Head of caudate nucleus (tissue), 42 donors: ENCODE measurements at regions not wholly inside any gene's neighbourhood (a gene's known extent, or its start where the extent isn't known, plus 50 kb on each side); places are given as distances from the start of the nearest gene placed in this dataset.
"Not testable (repeated sequence)": the region's sequence is repeated elsewhere in the genome, so short reads cannot be mapped to it uniquely, and the experiment has no call there.

Experiments used
- DNase-seq, 42 donors: peaks; one replicate each; pipeline versions ENCODE4 v3.0.0 to v3.0.0-alpha.2; 2020 to 2021; ENCODE audit warnings: mixed read lengths in 7 of 42
- intact Hi-C: fragments of 100-400 bp; cut with DNase I; formaldehyde crosslinking; loops from one replicate; pipeline ENCODE4 v1.15.0; 2022

GRCh38 chrY:12357204-12357603 is 343.8 kb upstream of the USP9Y start:
- intact Hi-C loops: no loop called here
- no peak for DNase-seq

- intact Hi-C loops: no loop called here
- DNase-seq: no peak
Measured at GRCh38 chrY:12357655-12358054, 343.4 kb upstream of the USP9Y start.

GRCh38 chrY:12358337-12358736 is 342.7 kb upstream of the USP9Y start:
- intact Hi-C loops: no loop called here
- no peak for DNase-seq

DNA sequence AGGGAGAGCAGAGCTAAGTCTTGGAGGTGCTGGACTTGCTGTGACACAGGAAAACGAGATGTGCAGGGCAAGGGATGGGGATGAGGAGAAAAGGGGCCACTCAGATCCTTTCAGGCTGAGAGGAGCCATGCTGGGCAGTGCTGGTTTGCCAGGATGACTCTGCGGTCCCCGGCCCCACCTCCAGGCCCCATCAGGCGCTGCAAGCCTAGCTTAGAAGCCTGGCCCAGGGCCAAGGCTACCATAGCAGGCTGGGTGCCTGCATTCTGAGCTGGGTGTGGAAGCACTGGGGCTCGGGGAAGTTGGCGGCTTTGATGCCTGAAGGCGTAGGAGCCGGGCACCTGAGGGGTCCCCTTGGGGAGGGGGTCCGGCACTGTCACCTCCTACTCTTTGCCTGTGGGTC is 341.2 kb upstream of the USP9Y start:
- intact Hi-C loops: no loop called here

GRCh38 chrY:12360496-12360895 is 340.5 kb upstream of the USP9Y start:
- DNase-seq: no peak
- intact Hi-C loops: no loop called here

More for the DNA sequence above, 341.2 kb upstream of the USP9Y start:
- no peak for DNase-seq

GRCh38 chrY:12365311-12365910 is 335.6 kb upstream of the USP9Y start:
- DNase-seq: no peak
- intact Hi-C loops: no loop called here

- DNase-seq, intact Hi-C loops: not testable (repeated sequence)
Measured at GRCh38 chrY:12374588-12374987, 326.4 kb upstream of the USP9Y start.

- DNase-seq, intact Hi-C loops: not testable (repeated sequence)
Measured at GRCh38 chrY:12391655-12392559, 309.1 kb upstream of the USP9Y start.

- intact Hi-C loops: no loop called here
- no peak for DNase-seq
Measured at GRCh38 chrY:12393190-12393589, 307.8 kb upstream of the USP9Y start.

GRCh38 chrY:12395381-12396120 is 305.5 kb upstream of the USP9Y start:
- DNase-seq, intact Hi-C loops: not testable (repeated sequence)

DNA sequence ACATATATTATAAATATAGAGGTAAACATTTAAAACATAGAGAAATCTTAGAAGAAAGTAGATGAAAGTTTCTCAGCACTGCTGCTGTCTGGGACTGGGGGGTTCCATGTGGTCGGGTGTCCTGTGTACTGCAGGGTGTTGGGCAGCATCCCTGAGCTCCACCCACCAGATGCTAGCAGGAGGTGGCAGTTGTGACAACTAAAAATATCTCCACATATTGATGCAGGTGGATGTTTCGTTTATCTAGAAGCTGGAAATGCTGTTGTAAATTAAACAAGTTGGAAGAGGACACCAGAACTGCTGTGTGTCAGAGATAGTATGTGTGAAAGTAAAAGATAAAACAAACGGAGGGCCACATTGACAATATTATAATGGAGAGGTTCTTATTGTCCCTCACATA is 297.1 kb upstream of the USP9Y start:
- intact Hi-C loops: no loop called here
- DNase-seq: no peak

- no peak for DNase-seq
- intact Hi-C loops: no loop called here
Measured at GRCh38 chrY:12408236-12408635, 292.8 kb upstream of the USP9Y start.

GRCh38 chrY:12410696-12411095 is 290.3 kb upstream of the USP9Y start:
- DNase-seq: no peak
- intact Hi-C loops: no loop called here

DNA sequence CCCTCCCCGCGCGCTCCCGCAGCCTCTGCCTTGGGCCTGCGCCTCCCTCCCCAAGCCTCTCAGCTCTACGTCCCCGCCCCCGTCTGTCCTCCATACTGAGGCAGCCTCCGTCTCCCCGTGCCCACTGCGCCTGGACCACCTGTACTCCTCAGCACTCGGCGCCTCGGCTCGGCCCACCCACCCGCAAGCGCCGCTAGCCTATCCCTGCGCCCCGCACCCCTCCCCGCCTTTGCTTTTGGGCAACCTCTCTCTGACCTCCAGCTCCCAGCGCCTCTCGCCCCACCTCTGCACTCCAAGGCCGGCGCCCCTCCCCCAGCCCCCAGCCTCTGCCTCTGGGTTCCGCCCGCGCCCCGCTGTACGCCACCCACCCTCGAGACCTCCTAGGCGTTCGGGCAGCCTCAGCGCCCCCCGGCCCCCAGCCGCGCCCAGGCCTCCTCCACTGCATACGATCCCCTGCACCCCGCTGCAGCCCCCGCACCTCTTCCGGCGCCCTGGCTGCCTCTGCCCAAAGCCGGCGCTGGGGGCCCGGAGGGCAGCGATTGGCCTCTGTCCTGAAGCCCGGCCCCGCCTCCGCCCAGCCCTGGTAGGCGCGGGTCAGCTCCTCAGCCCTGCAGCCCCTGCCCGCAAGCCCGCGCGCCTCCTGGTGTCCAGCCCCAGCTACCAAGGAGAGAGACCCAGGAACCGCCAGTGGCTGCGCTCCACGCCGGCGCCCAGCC is 279.8 kb upstream of the USP9Y start:
- intact Hi-C loops: no loop called here
- DNase-seq: peak in 10 of 42 donors; percentile 1 to 43 (median 13)

GRCh38 chrY:12421788-12422124 is 279.3 kb upstream of the USP9Y start:
- intact Hi-C loops: no loop called here

GRCh38 chrY:12422536-12422935 is 278.5 kb upstream of the USP9Y start:
- intact Hi-C loops: no loop called here
- no peak for DNase-seq

More at GRCh38 chrY:12421788-12422124, 279.3 kb upstream of the USP9Y start:
- no peak for DNase-seq

DNA sequence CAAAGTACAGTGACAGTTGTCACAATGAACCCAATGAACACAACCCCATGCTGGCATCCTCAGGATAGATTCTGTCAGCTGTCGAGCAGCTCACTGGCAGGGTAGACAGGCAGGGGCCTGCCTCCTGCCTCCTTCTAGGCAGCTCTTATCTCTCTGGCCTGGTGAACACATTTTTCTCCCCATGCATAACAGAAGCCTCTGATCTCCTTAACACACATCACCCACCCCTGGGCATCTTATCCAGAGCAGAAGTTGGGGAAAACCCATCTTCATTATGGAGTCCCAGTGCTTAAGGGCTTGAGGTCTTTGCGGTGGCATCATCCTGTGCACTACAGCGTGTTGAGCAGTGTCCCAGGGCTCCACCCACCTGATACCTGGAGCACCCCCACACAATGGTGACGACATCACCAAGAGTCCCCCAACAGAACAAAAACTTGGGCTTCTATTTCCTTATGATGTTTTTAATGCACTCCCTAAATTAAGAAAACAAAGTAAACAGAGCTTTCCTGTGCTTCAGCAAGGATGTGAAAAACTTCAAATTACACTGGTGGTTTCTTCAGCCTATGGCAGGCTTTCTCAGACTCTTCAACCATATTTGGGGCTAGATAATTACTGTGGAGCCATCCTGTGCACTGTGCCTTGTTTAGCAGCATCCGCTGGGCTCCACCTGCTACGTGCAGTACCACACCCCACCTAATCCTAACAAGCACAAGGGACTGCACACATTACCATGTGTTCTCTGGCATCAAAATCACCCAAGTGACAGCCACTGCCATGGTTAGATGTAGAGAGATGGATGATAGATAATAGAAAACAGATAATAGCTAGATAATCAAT is 277.4 kb upstream of the USP9Y start:
- no peak for DNase-seq
- intact Hi-C loops: no loop called here

DNA sequence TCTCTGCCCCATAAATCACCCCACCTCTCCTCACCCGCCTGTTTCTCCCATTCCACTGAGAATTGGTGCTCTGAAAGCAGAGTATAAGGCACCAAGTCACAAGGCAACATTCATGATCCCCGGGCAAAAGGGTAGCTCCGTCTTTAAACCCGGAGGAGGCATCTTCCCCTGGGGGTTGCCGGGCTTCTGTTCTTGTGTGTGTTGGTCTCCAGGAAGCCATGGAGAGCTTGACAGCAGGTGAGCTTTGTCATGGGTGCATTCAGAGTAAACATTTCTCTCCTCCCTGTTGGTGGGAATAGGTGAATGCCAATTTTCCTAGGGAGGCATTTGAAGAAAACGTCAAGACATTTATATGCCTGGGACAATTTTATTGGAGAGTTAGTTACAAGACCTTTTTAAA is 275.5 kb upstream of the USP9Y start:
- no peak for DNase-seq
- intact Hi-C loops: no loop called here

DNA sequence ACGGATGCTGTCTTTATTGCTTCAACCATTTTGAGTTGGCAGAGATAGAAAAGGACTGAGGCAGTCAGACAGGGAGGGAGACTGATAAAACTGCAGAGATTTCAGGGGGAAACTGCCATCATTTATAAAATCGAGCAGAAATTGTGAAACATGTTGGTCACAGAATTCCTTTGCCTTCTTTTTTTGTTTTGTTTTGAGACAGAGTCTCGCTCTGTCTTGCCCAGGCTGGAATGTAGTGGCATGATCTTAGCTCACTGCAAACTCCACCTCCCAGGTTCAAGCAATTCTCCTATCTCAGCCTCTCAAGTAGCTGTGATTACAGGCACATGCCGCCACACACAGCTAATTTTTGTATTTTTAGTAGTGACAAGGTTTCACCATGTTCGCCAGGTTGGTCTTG is 273.7 kb upstream of the USP9Y start:
- DNase-seq: no peak
- intact Hi-C loops: no loop called here
